ENCODE measurements at regions not wholly inside any gene's neighbourhood (a gene's known extent, or its start where the extent isn't known, plus 50 kb on each side); places are given as distances from the start of the nearest gene placed in this dataset.

DNA sequence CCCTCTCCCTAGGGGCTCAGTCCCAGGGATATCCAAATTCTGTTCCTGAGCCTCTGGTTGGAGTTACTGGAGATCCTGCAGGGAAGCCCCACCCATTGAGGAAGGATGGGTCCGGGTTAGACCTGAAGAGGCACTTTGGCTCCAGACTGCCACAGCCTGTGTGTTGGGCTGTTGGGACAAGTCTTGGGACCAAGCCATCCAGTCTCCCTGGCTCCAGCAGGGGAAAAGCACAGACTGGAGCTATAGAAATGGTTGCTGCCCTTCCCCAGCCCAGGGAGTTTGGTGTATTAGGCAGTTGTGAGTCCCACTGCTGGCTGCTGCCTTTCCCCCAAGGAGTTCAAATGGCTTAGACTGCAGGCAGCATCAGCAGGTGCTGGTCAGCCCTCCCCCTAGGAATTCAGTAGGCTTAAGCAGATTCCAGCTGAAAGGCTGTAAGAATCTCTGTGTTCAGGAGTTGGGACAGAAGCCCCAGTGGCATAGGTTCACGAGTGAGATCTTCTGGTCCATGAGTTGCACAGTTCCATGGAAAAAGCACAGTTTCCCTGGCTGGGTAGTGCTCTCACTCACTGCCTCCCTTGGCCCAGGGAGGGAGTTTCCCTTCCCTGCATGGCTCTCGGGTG lies 344.0 kb upstream of the EPHA5 start:
- TF ChIP-seq CTCF (IDR thresholded peaks at IDR 0.05) (no peak), POLR2A (IDR thresholded peaks at IDR 0.05) (no peak), POLR2AphosphoS5 (IDR thresholded peaks at IDR 0.05) (no peak), EP300 (IDR thresholded peaks at IDR 0.05) (no peak)
